ENCODE measurements at regions not wholly inside any gene's neighbourhood (a gene's known extent, or its start where the extent isn't known, plus 50 kb on each side); places are given as distances from the start of the nearest gene placed in this dataset.
"Not testable (repeated sequence)": the region's sequence is repeated elsewhere in the genome, so short reads cannot be mapped to it uniquely, and the experiment has no call there.

GRCh38 chr22:46045459-46046298 is 68.7 kb upstream of the WNT7B start:
- Histone ChIP-seq H3K4me3 (peak overlapping the region; percentile 81), H3K4me1 (ENCODE audit: control insufficient read depth in 1 of 2, low read depth in 2 of 2) (peaks cover 55 to 78% of the 10 kb centered on the region in 2 donors), H3K27me3 (replicated peaks; ENCODE audit: insufficient read depth) (no peaks in the 10 kb centered on the region), H3K36me3 (no peaks in the 10 kb centered on the region), H3K27ac (peak overlapping the region; percentile 97 to 100), H3K9me3 (no peaks in the 10 kb centered on the region)
- no peak for ATAC-seq (ENCODE audit: insufficient number of reproducible peaks, low FRiP score, low read depth)
- TF ChIP-seq CTCF (IDR thresholded peaks at IDR 0.05) = no peak
- no peak for DNase-seq (ENCODE audit: low spot score)

GRCh38 chr22:46046299-46046685 is 69.3 kb upstream of the WNT7B start:
- TF ChIP-seq CTCF (IDR thresholded peaks at IDR 0.05) = no peak
- H3K36me3 ChIP-seq = no peaks in the 10 kb centered on the region
- H3K4me1 ChIP-seq (ENCODE audit: control insufficient read depth in 1 of 2, low read depth in 2 of 2) = peaks cover 55 to 84% of the 10 kb centered on the region in 2 donors
- no peaks in the 10 kb centered on the region for H3K9me3 ChIP-seq
- DNase-seq (ENCODE audit: low spot score) (no peak), ATAC-seq (ENCODE audit: insufficient number of reproducible peaks, low FRiP score, low read depth) (no peak)
- no peaks in the 10 kb centered on the region for H3K27me3 ChIP-seq (replicated peaks; ENCODE audit: insufficient read depth)
- H3K4me3 ChIP-seq = peak overlapping the region; percentile 81
- peak overlapping the region; percentile 97 to 100 for H3K27ac ChIP-seq

GRCh38 chr22:46047226-46047625 is 70.3 kb upstream of the WNT7B start:
- Histone ChIP-seq H3K4me1 (ENCODE audit: control insufficient read depth in 1 of 2, low read depth in 2 of 2) (peaks cover 60 to 85% of the 10 kb centered on the region in 2 donors), H3K36me3 (no peaks in the 10 kb centered on the region), H3K4me3 (peak overlapping the region; percentile 45), H3K27me3 (replicated peaks; ENCODE audit: insufficient read depth) (no peaks in the 10 kb centered on the region), H3K9me3 (no peaks in the 10 kb centered on the region), H3K27ac (peak overlapping the region; percentile 97 to 100)
- no peak for ATAC-seq (ENCODE audit: insufficient number of reproducible peaks, low FRiP score, low read depth)
- no peak for TF ChIP-seq CTCF (IDR thresholded peaks at IDR 0.05)
- no peak for DNase-seq (ENCODE audit: low spot score)

- peak overlapping the region; percentile 45 for H3K4me3 ChIP-seq
- peaks cover 60 to 87% of the 10 kb centered on the region in 2 donors for H3K4me1 ChIP-seq (ENCODE audit: control insufficient read depth in 1 of 2, low read depth in 2 of 2)
- no peaks in the 10 kb centered on the region for H3K9me3 ChIP-seq
- TF ChIP-seq CTCF (IDR thresholded peaks at IDR 0.05) = no peak
- no peaks in the 10 kb centered on the region for H3K36me3 ChIP-seq
- H3K27ac ChIP-seq = peak overlapping the region; percentile 97 to 100
- DNase-seq (ENCODE audit: low spot score) (no peak), ATAC-seq (ENCODE audit: insufficient number of reproducible peaks, low FRiP score, low read depth) (no peak)
- no peaks in the 10 kb centered on the region for H3K27me3 ChIP-seq (replicated peaks; ENCODE audit: insufficient read depth)
Measured at GRCh38 chr22:46047841-46048595, 71.1 kb upstream of the WNT7B start.

- H3K36me3 ChIP-seq; H3K4me3 ChIP-seq; ATAC-seq (ENCODE audit: insufficient number of reproducible peaks, low FRiP score, low read depth); H3K9me3 ChIP-seq; H3K27me3 ChIP-seq (replicated peaks; ENCODE audit: insufficient read depth); DNase-seq (ENCODE audit: low spot score): not testable (repeated sequence)
- Histone ChIP-seq H3K27ac (peak overlapping the region; percentile 97 to 100), H3K4me1 (ENCODE audit: control insufficient read depth in 1 of 2, low read depth in 2 of 2) (peaks cover 54 to 84% of the 10 kb centered on the region in 2 donors)
Measured at GRCh38 chr22:46048661-46049060, 71.7 kb upstream of the WNT7B start.

All from thoracic aorta (tissue), 2 donors.